ENCODE measurements at regions not wholly inside any gene's neighbourhood (a gene's known extent, or its start where the extent isn't known, plus 50 kb on each side); places are given as distances from the start of the nearest gene placed in this dataset.

- H3K4me1 ChIP-seq, result peaks cover 2 to 8% of the 10 kb centered on the region in 2 donors
- H3K9me3 ChIP-seq, result no peaks in the 10 kb centered on the region
- no peaks in the 10 kb centered on the region for H3K36me3 ChIP-seq
- no peak for TF ChIP-seq CTCF (IDR thresholded peaks at IDR 0.05)
- H3K4me3 ChIP-seq, result no peak overlapping the region
- intact Hi-C loops (cut with DNase I), result no loop called here
- no peak for DNase-seq (ENCODE audit: low spot score in 2 of 2)
- no peak overlapping the region for H3K27ac ChIP-seq
- H3K27me3 ChIP-seq, result no peaks in the 10 kb centered on the region
Measured at GRCh38 chr11:130588471-130588870, 140.0 kb downstream of the ADAMTS15 start.

DNA sequence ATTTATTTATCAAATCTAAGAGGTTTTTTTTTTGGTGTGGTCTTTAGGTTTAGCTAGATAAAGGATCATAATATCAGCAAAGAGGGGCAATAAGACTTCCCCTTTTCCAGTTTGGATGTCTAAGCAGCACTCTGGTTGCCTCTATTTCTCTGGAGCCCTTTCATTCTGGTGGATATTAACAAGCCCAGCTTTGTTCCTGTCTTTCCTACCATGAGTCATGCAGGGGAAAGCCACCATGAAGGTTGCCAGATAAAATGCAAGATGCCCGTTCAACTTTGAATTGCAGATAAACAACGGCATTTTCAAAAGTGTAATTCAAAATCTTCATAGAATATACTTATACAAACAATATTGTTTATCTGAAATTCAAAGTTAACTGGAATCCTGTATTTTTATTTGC, 143.6 kb downstream of the ADAMTS15 start:
- no peaks in the 10 kb centered on the region for H3K4me1 ChIP-seq
- H3K27ac ChIP-seq, result no peak overlapping the region
- H3K27me3 ChIP-seq, result no peaks in the 10 kb centered on the region
- no peaks in the 10 kb centered on the region for H3K36me3 ChIP-seq
- intact Hi-C loops (cut with DNase I), result no loop called here
- DNase-seq (ENCODE audit: low spot score in 2 of 2), result no peak
- TF ChIP-seq CTCF (IDR thresholded peaks at IDR 0.05), result no peak
- H3K9me3 ChIP-seq, result no peaks in the 10 kb centered on the region
- no peak overlapping the region for H3K4me3 ChIP-seq

DNA sequence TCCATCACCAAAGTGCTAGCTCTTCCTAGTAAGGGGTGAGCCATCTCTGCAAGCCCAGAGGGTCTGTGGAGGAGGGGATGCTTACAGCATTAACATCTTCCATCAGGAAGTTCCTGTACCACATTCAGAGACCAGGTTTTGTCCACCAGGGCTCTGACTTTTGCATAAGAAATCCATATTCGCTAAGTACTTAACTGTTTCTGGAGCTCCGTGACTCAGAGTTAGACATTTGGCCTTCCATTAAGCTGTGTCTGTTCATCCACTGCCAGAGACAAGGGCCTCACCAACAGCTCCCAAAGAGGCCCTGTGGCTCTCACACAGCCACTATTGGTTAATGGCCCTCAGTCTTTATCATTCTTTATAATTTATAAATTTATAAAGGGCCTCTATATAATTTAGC, 144.6 kb downstream of the ADAMTS15 start:
- DNase-seq (ENCODE audit: low spot score in 2 of 2), result no peak
- H3K27me3 ChIP-seq, result no peaks in the 10 kb centered on the region
- intact Hi-C loops (cut with DNase I), result no loop called here
- H3K4me1 ChIP-seq, result no peaks in the 10 kb centered on the region
- H3K36me3 ChIP-seq, result no peaks in the 10 kb centered on the region
- H3K9me3 ChIP-seq, result no peaks in the 10 kb centered on the region
- no peak for TF ChIP-seq CTCF (IDR thresholded peaks at IDR 0.05)
- H3K4me3 ChIP-seq, result no peak overlapping the region
- H3K27ac ChIP-seq, result no peak overlapping the region

- TF ChIP-seq CTCF (IDR thresholded peaks at IDR 0.05), result no peak
- intact Hi-C loops (cut with DNase I), result no loop called here
Measured at GRCh38 chr11:130598433-130598832, 150.0 kb downstream of the ADAMTS15 start.

DNA sequence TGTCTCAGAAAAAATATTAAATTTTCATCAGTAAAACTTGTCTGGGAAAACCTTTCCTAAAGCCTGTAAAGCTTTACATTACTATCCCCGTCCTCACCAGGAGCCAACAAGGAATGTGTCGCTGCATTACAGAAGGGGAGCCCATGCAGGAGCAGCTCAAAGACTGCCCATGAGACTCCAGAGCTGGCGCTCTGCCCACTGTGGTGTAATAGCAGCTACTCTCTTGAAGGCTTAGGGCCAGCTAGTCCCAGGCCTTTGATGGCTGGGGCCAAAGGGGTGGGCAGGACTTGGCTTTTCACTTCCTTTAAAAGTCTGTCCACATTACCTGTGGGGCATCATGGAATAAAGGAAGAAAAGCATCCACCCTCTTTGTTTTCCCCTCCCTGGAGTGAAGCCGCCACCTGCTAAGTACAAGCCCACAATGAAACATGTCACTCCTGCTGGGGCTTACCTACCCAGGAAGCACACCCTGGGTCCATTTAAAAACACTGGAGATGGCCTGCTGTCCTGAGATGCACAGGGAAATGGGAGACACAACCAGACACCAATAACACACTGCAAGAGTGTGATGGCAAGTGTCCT, 150.7 kb downstream of the ADAMTS15 start:
- no peaks in the 10 kb centered on the region for H3K9me3 ChIP-seq
- TF ChIP-seq CTCF (IDR thresholded peaks at IDR 0.05), result no peak
- no peak overlapping the region for H3K4me3 ChIP-seq
- no peak overlapping the region for H3K27ac ChIP-seq
- no peaks in the 10 kb centered on the region for H3K4me1 ChIP-seq
- no peak for DNase-seq (ENCODE audit: low spot score in 2 of 2)
- intact Hi-C loops (cut with DNase I), result no loop called here
- H3K36me3 ChIP-seq, result no peaks in the 10 kb centered on the region
- no peaks in the 10 kb centered on the region for H3K27me3 ChIP-seq

More at GRCh38 chr11:130598433-130598832, 150.0 kb downstream of the ADAMTS15 start:
- Histone ChIP-seq H3K36me3 (no peaks in the 10 kb centered on the region), H3K27me3 (no peaks in the 10 kb centered on the region), H3K9me3 (no peaks in the 10 kb centered on the region), H3K4me1 (no peaks in the 10 kb centered on the region), H3K27ac (no peak overlapping the region), H3K4me3 (no peak overlapping the region)
- no peak for DNase-seq (ENCODE audit: low spot score in 2 of 2)

DNA sequence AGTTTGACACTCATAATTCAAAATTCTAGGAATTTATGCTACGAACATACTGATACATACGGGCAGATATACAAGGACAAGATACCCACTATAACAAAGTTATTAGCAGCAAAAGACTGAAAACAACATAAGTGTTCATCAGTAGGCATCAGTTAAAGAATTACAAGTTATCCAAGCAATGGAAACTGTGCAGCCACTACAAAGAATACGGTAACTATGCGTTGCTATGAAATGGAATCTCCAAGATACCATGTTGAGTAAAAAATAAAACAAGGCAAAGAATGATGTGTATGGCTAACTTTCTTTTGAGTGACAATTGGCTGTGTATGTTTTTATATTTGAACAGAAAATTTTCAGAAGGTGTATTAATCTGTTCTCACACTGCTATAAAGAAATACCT, 151.7 kb downstream of the ADAMTS15 start:
- Histone ChIP-seq H3K4me1 (no peaks in the 10 kb centered on the region), H3K27me3 (no peaks in the 10 kb centered on the region), H3K4me3 (no peak overlapping the region), H3K27ac (no peak overlapping the region), H3K36me3 (no peaks in the 10 kb centered on the region), H3K9me3 (no peaks in the 10 kb centered on the region)
- intact Hi-C loops (cut with DNase I), result no loop called here
- TF ChIP-seq CTCF (IDR thresholded peaks at IDR 0.05), result no peak
- DNase-seq (ENCODE audit: low spot score in 2 of 2), result no peak
